ENCODE measurements at regions not wholly inside any gene's neighbourhood (a gene's known extent, or its start where the extent isn't known, plus 50 kb on each side); places are given as distances from the start of the nearest gene placed in this dataset.

DNA sequence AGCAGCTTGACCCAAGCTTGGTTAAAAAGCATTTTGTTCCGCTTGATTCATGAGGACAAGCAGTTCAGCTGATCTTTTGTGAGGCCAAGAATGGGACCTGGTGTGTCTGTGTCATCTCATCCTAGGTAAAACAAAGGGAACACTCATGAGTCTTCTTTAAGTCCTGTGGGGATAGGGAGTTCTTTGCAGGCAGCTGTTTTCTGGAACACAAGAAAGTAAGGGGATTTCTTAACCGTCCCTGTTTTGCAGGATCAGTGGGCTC lies 134.5 kb upstream of the TMTC4 start:
- TF ChIP-seq, protein P1, sequence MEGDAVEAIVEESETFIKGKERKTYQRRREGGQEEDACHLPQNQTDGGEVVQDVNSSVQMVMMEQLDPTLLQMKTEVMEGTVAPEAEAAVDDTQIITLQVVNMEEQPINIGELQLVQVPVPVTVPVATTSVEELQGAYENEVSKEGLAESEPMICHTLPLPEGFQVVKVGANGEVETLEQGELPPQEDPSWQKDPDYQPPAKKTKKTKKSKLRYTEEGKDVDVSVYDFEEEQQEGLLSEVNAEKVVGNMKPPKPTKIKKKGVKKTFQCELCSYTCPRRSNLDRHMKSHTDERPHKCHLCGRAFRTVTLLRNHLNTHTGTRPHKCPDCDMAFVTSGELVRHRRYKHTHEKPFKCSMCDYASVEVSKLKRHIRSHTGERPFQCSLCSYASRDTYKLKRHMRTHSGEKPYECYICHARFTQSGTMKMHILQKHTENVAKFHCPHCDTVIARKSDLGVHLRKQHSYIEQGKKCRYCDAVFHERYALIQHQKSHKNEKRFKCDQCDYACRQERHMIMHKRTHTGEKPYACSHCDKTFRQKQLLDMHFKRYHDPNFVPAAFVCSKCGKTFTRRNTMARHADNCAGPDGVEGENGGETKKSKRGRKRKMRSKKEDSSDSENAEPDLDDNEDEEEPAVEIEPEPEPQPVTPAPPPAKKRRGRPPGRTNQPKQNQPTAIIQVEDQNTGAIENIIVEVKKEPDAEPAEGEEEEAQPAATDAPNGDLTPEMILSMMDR (IDR thresholded peaks at IDR 0.05): no peak
- no peak for TF ChIP-seq POLR2A (IDR thresholded peaks at IDR 0.05)
